Parathyroid adenoma (tissue), 2 donors: ENCODE measurements at regions not wholly inside any gene's neighbourhood (a gene's known extent, or its start where the extent isn't known, plus 50 kb on each side); places are given as distances from the start of the nearest gene placed in this dataset.
"Not testable (repeated sequence)": the region's sequence is repeated elsewhere in the genome, so short reads cannot be mapped to it uniquely, and the experiment has no call there.

ENCODE experiments used
- H2AFZ ChIP-seq: fragments of 300-600 bp; sonication (generic); one replicate; pipeline ENCODE4 v1.7.0; 2017; ENCODE audit warnings: antibody characterized with exemption, mild to moderate bottlenecking
- H3K27ac ChIP-seq: fragments of 300-600 bp; sonication (generic); one replicate; pipeline ENCODE4 v1.7.0; 2017
- H3K27me3 ChIP-seq: fragments of 300-600 bp; sonication (generic); one replicate; pipeline ENCODE4 v1.7.0; 2017; ENCODE audit warnings: low read length; ENCODE audit not compliant: control insufficient read depth, insufficient read depth
- H3K36me3 ChIP-seq: fragments of 300-600 bp; sonication (generic); one replicate; pipeline ENCODE4 v1.7.0; 2017; ENCODE audit warnings: low read length; ENCODE audit not compliant: control insufficient read depth, insufficient read depth
- H3K4me1 ChIP-seq: fragments of 300-600 bp; sonication (generic); one replicate; pipeline ENCODE4 v1.7.0; 2017; ENCODE audit warnings: control low read depth
- H3K4me2 ChIP-seq: fragments of 300-600 bp; sonication (generic); one replicate; pipeline ENCODE4 v1.7.0; 2017; ENCODE audit warnings: low read length
- H3K4me3 ChIP-seq: fragments of 300-600 bp; sonication (generic); one replicate; pipeline ENCODE4 v1.7.0; 2017; ENCODE audit warnings: low read depth, low read length
- H3K79me2 ChIP-seq: fragments of 300-600 bp; sonication (generic); one replicate; pipeline ENCODE4 v1.7.0; 2017; ENCODE audit warnings: control low read depth
- H3K9ac ChIP-seq: fragments of 300-600 bp; sonication (generic); one replicate; pipeline ENCODE4 v1.7.0; 2017; ENCODE audit warnings: mild to moderate bottlenecking
- H3K9me3 ChIP-seq: fragments of 300-600 bp; sonication (generic); one replicate; pipeline ENCODE4 v1.7.0; 2017; ENCODE audit warnings: low read length; ENCODE audit not compliant: control insufficient read depth
- TF ChIP-seq, protein P1 (sequence below): fragments of 300-600 bp; sonication (generic); IDR thresholded peaks from one replicate; pipeline ENCODE4 v1.7.0; 2017; ENCODE audit warnings: antibody characterized with exemption, mild to moderate bottlenecking
- donor health status: primary hyperparathyroidism.

DNA sequence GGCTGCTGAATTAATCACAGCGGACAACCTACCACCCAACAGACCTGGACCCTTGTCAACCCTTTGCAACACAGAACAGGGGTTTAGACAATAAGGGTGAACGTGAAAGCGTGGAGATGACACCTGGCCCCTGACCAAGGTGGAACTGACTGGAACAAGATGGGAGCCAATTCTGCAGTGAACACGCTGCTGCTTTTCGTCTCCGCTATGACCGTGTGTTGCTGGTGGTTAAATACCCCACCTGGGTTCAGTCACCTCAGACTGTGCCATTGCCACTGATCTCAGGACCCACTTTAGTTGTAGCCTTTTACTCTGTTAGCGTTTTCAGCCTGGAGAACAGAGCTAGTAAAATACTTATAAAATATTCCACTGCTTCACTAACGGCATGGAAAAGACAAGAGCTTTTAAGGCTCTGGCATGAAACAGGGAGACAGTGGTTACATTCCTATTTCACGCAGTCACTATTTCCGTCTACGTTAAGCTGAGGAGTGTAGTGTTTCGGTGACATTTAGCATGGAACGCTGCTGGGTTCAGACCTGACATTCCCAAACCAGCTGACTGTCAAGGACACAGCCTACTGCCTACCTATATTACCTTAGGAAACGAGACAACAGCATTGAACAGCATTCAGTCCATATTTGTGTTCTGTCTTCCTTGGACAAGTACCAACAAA, 119.5 kb upstream of the PRSS1 start:
- Histone ChIP-seq H3K79me2 (no peaks in the 10 kb centered on the region), H3K9ac (no peak overlapping the region), H3K4me2 (no peak overlapping the region), H3K4me3 (no peak overlapping the region), H3K9me3 (no peaks in the 10 kb centered on the region), H3K4me1 (no peaks in the 10 kb centered on the region), H3K27me3 (no peaks in the 10 kb centered on the region), H3K27ac (no peak overlapping the region), H2AFZ (no peak overlapping the region), H3K36me3 (no peaks in the 10 kb centered on the region)
- TF ChIP-seq, protein P1, sequence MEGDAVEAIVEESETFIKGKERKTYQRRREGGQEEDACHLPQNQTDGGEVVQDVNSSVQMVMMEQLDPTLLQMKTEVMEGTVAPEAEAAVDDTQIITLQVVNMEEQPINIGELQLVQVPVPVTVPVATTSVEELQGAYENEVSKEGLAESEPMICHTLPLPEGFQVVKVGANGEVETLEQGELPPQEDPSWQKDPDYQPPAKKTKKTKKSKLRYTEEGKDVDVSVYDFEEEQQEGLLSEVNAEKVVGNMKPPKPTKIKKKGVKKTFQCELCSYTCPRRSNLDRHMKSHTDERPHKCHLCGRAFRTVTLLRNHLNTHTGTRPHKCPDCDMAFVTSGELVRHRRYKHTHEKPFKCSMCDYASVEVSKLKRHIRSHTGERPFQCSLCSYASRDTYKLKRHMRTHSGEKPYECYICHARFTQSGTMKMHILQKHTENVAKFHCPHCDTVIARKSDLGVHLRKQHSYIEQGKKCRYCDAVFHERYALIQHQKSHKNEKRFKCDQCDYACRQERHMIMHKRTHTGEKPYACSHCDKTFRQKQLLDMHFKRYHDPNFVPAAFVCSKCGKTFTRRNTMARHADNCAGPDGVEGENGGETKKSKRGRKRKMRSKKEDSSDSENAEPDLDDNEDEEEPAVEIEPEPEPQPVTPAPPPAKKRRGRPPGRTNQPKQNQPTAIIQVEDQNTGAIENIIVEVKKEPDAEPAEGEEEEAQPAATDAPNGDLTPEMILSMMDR, result no peak

DNA sequence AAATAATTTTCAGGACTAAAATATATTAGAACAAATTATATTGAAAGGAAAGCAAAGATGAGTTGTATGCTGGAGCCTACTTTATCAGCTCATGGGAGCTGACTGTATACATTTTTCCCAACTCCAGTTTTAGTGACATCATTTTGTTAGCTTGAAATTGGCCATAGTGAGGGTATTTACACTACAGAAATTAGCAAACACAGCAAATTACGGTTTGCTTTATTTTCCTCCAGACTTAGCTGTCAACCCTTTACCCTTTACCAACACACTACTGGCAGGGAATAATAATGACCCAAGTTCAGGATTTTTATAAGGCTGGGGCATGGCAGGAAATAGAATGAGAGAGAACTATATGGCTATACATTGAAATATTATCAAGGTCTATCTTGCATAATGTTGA, 120.3 kb upstream of the PRSS1 start:
- no peaks in the 10 kb centered on the region for H3K36me3 ChIP-seq
- TF ChIP-seq, protein P1, result no peak
- no peak overlapping the region for H3K9ac ChIP-seq
- no peaks in the 10 kb centered on the region for H3K4me1 ChIP-seq
- H3K27ac ChIP-seq, result no peak overlapping the region
- H3K4me3 ChIP-seq, result no peak overlapping the region
- H2AFZ ChIP-seq, result no peak overlapping the region
- no peaks in the 10 kb centered on the region for H3K79me2 ChIP-seq
- no peak overlapping the region for H3K4me2 ChIP-seq
- no peaks in the 10 kb centered on the region for H3K9me3 ChIP-seq
- no peaks in the 10 kb centered on the region for H3K27me3 ChIP-seq

- not testable (repeated sequence) for H3K27ac ChIP-seq
These were observed 122.0 kb upstream of the PRSS1 start for GRCh38 chr7:142627223-142627622.

DNA sequence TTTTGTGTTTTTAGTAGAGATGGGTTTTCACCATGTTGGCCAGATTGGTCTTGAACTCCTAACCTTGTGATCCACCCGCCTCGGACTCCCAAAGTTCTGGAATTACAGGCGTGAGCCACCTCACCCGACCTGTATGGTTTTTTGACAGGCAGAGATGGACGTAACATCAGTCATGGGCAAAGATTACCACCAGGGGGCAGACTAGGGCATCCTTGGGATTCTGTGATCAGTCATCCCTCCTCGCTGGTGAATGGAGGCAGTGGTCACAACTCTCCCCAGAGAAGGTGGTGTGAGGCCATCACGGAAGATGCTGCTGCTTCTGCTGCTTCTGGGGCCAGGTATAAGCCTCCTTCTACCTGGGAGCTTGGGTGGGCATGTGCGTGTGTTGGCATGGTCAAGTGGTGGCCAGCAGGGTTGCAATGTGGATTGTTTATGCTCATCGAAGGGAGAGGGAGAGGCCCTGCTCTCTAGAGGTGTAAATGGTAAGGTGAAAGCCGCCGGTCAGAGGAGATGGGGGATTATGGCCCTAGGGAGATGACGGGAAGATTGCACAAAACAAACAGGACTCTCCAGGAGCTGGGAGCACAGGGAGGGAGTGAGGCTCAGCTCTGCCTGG, 122.7 kb upstream of the PRSS1 start:
- TF ChIP-seq, protein P1, result peak; percentile 75
- Histone ChIP-seq H3K27me3 (no peaks in the 10 kb centered on the region), H3K36me3 (no peaks in the 10 kb centered on the region), H3K4me3 (no peak overlapping the region), H3K9ac (no peak overlapping the region), H3K4me1 (no peaks in the 10 kb centered on the region), H2AFZ (no peak overlapping the region), H3K9me3 (no peaks in the 10 kb centered on the region), H3K79me2 (no peaks in the 10 kb centered on the region), H3K4me2 (no peak overlapping the region), H3K27ac (no peak overlapping the region)

More at GRCh38 chr7:142627223-142627622, 122.0 kb upstream of the PRSS1 start:
- not testable (repeated sequence) for H3K4me3 ChIP-seq, H3K79me2 ChIP-seq, H3K4me2 ChIP-seq, H3K9ac ChIP-seq, H3K4me1 ChIP-seq, H3K9me3 ChIP-seq, H3K36me3 ChIP-seq, H2AFZ ChIP-seq, H3K27me3 ChIP-seq

DNA sequence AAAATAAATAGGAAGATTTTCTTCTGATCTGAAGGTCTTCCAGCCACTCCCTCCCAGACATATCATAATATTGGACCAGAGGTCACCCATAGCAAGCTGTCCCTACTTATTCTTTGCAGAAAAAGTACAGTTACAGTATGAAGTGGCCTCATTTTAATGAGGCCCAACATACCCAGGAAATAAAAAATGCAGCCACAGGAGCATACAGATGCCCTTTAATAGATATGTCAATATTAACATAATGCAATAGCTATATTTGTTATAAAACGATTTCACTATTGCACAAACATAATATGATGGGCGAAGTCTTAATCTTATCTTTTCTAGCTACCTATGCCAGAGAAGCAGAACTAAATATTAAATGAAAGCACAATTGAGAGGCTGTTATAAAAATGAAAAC, 124.1 kb upstream of the PRSS1 start:
- not testable (repeated sequence) for H3K9ac ChIP-seq, H3K4me2 ChIP-seq, H3K27ac ChIP-seq

More for the DNA sequence above, 124.1 kb upstream of the PRSS1 start:
- H3K27me3 ChIP-seq, H3K4me3 ChIP-seq, H3K4me1 ChIP-seq, H3K79me2 ChIP-seq, H2AFZ ChIP-seq, H3K36me3 ChIP-seq, H3K9me3 ChIP-seq: not testable (repeated sequence)
